KMS-11 (cell line): ENCODE measurements at regions not wholly inside any gene's neighbourhood (a gene's known extent, or its start where the extent isn't known, plus 50 kb on each side); places are given as distances from the start of the nearest gene placed in this dataset.

Source experiments
- H2AFZ ChIP-seq: fragments of 200-600 bp; sonication (generic); 2 replicates; pipeline ENCODE4 v1.6.1; 2016; ENCODE audit warnings: antibody characterized with exemption, mixed run types, low read depth
- H3K27ac ChIP-seq: fragments of 200-600 bp; sonication (generic); 2 replicates; pipeline ENCODE4 v1.6.1; 2016; ENCODE audit warnings: mild to moderate bottlenecking, mixed run types
- H3K27me3 ChIP-seq: fragments of 200-600 bp; sonication (generic); 2 replicates; pipeline ENCODE4 v1.6.1; 2017; ENCODE audit warnings: mild to moderate bottlenecking, low read depth, mixed run types, moderate library complexity; ENCODE audit not compliant: insufficient read depth
- H3K36me3 ChIP-seq: fragments of 200-600 bp; sonication (generic); 2 replicates; pipeline ENCODE4 v1.6.1; 2017; ENCODE audit warnings: mild to moderate bottlenecking, mixed run types; ENCODE audit not compliant: insufficient read depth
- H3K4me1 ChIP-seq: fragments of 200-600 bp; sonication (generic); 2 replicates; pipeline ENCODE4 v1.6.1; 2016; ENCODE audit warnings: mild to moderate bottlenecking, low read depth, mixed run types; ENCODE audit not compliant: poor library complexity, severe bottlenecking
- H3K4me2 ChIP-seq: fragments of 200-600 bp; sonication (generic); 2 replicates; pipeline ENCODE4 v1.7.0; 2016; ENCODE audit warnings: mild to moderate bottlenecking, mixed run types
- H3K4me3 ChIP-seq: fragments of 200-600 bp; sonication (generic); IDR thresholded peaks from 2 replicates; pipeline ENCODE4 v1.6.1; 2017; ENCODE audit warnings: low read depth, low read length, mixed read lengths; ENCODE audit not compliant: insufficient read depth
- H3K79me2 ChIP-seq: fragments of 200-600 bp; sonication (generic); 2 replicates; pipeline ENCODE4 v1.6.1; 2016; ENCODE audit warnings: low read depth, mixed run types; ENCODE audit not compliant: insufficient read depth
- H3K9ac ChIP-seq: fragments of 200-600 bp; sonication (generic); 2 replicates; pipeline ENCODE4 v1.6.1; 2016; ENCODE audit warnings: mild to moderate bottlenecking, mixed run types
- H4K20me1 ChIP-seq: fragments of 200-600 bp; sonication (generic); 2 replicates; pipeline ENCODE4 v1.6.1; 2016; ENCODE audit warnings: mild to moderate bottlenecking, mixed run types; ENCODE audit not compliant: insufficient read depth
- TF ChIP-seq, protein P1 (sequence below): fragments of 200-600 bp; sonication (generic); conservative IDR thresholded peaks from 2 replicates; pipeline ENCODE4 v1.6.1; 2017; ENCODE audit warnings: low read depth, mild to moderate bottlenecking, antibody characterized with exemption, low read length, moderate library complexity, mixed read lengths

DNA sequence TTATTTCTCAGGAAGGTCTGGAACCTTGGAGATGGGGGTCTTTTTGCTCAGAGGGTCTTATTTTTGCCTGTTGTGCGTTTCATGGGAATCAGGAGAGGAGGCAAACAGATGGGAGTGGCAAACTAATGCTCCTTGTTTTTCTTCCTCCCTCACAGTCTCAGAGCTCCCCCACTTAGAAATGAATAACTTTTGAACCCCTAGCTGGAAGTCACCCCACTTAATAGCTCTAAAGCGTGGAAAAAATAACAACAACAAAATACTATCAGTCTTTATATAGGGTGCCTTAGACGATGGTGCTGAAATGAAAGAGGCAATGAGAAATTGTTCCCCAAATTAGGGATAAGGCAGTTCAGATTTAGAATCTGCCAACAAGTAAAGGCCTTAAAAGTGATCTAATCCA, 76.8 kb upstream of the BDNF start:
- TF ChIP-seq, protein P1, sequence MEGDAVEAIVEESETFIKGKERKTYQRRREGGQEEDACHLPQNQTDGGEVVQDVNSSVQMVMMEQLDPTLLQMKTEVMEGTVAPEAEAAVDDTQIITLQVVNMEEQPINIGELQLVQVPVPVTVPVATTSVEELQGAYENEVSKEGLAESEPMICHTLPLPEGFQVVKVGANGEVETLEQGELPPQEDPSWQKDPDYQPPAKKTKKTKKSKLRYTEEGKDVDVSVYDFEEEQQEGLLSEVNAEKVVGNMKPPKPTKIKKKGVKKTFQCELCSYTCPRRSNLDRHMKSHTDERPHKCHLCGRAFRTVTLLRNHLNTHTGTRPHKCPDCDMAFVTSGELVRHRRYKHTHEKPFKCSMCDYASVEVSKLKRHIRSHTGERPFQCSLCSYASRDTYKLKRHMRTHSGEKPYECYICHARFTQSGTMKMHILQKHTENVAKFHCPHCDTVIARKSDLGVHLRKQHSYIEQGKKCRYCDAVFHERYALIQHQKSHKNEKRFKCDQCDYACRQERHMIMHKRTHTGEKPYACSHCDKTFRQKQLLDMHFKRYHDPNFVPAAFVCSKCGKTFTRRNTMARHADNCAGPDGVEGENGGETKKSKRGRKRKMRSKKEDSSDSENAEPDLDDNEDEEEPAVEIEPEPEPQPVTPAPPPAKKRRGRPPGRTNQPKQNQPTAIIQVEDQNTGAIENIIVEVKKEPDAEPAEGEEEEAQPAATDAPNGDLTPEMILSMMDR: no peak
- Histone ChIP-seq H3K4me1 (no peaks in the 10 kb centered on the region), H3K9ac (no peak overlapping the region), H3K27me3 (no peaks in the 10 kb centered on the region), H3K4me2 (no peak overlapping the region), H4K20me1 (no peaks in the 10 kb centered on the region), H2AFZ (no peak overlapping the region), H3K27ac (no peak overlapping the region), H3K4me3 (no peak overlapping the region), H3K79me2 (no peaks in the 10 kb centered on the region), H3K36me3 (no peaks in the 10 kb centered on the region)

DNA sequence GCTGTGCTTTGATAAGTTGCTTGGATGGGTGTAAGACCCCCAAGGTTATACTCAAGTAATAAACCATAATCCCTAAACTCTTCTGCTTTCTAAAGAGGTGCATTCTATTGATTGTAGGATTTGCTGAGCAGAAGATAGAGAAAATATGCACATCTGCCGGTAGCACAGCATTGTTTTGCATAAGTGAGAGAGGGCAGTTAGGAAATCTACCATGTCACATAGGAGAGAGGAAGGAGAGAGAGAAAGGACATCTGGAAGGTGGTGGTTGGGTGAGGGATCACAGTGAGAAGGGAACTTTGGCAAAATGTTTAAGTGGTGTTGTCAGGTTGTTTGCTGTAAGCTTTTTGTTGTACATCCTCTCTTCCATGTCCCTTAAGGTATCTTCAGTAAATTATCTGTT, 73.6 kb upstream of the BDNF start:
- H3K27ac ChIP-seq: no peak overlapping the region
- no peaks in the 10 kb centered on the region for H4K20me1 ChIP-seq
- no peaks in the 10 kb centered on the region for H3K79me2 ChIP-seq
- no peak overlapping the region for H3K4me2 ChIP-seq
- H3K4me3 ChIP-seq: no peak overlapping the region
- TF ChIP-seq, protein P1: no peak
- H3K36me3 ChIP-seq: no peaks in the 10 kb centered on the region
- H3K9ac ChIP-seq: no peak overlapping the region
- no peak overlapping the region for H2AFZ ChIP-seq
- no peaks in the 10 kb centered on the region for H3K27me3 ChIP-seq
- H3K4me1 ChIP-seq: no peaks in the 10 kb centered on the region

DNA sequence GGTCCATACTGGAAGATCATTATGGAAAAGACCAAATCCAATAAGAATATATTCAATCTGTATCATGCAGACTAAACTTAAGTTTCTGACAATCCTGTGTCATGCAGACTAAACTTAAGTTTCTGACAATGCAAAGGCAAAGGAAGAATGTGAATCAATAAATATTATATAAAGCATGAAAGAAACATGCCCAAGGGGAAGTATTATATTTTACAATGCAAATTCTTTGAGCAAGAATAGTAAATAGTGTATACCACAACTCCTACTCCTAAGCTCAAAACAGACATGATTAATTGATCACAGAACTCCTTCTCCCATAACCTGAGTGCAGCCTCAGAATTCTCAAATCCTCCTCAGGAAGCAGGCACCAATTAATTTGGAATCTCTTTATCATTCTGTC, 71.3 kb upstream of the BDNF start:
- Histone ChIP-seq H4K20me1 (no peaks in the 10 kb centered on the region), H3K4me1 (no peaks in the 10 kb centered on the region), H3K27me3 (no peaks in the 10 kb centered on the region), H3K4me3 (no peak overlapping the region), H3K36me3 (no peaks in the 10 kb centered on the region), H3K27ac (no peak overlapping the region), H2AFZ (no peak overlapping the region), H3K4me2 (no peak overlapping the region), H3K9ac (no peak overlapping the region), H3K79me2 (no peaks in the 10 kb centered on the region)
- TF ChIP-seq, protein P1: no peak

DNA sequence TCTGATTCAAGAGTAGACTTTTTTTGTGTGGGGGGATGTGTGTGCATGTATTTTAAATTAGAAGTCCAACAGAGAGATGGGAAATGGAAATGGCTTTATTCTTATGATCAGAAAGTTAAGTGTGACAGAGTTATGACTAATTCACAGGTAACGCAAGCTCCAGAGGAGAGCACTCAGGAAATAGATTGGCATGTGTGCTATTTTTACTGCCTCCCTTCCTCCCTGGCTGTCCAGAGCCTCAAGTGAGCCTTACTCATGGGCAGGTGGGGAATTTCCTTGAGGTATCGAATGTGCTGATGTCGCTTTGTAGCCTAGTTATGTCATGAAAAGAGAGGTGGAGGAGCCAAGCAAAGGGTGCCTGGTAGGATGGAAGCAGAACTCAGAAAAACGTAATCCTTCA, 70.3 kb upstream of the BDNF start:
- Histone ChIP-seq H3K9ac (no peak overlapping the region), H3K36me3 (no peaks in the 10 kb centered on the region), H3K4me1 (no peaks in the 10 kb centered on the region), H4K20me1 (no peaks in the 10 kb centered on the region), H3K79me2 (no peaks in the 10 kb centered on the region), H3K27me3 (no peaks in the 10 kb centered on the region), H3K4me3 (no peak overlapping the region), H3K27ac (no peak overlapping the region), H3K4me2 (no peak overlapping the region), H2AFZ (no peak overlapping the region)
- TF ChIP-seq, protein P1: no peak

DNA sequence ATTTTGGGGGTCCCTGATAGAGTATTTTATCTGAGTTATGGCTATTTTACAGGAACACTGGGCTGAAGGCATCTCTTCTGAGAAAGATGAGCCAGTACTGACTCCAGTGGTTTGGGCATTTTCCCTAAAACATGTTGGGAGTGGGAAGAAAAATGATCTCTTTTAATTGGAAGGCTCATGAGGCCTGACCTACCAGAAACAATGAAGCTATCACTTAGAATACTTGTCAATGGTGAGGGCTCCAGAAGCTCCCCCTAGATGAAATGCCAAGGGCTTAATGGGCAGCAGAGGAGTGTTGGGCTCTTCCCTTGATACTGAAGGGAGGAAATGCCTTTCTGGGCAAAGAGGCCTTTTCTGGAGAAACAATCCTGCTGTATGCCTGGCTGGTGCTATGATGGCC, 63.5 kb upstream of the BDNF start:
- no peak overlapping the region for H3K27ac ChIP-seq
- H3K36me3 ChIP-seq: no peaks in the 10 kb centered on the region
- no peaks in the 10 kb centered on the region for H3K27me3 ChIP-seq
- H3K4me3 ChIP-seq: no peak overlapping the region
- TF ChIP-seq, protein P1: no peak
- no peaks in the 10 kb centered on the region for H4K20me1 ChIP-seq
- no peaks in the 10 kb centered on the region for H3K79me2 ChIP-seq
- no peak overlapping the region for H3K9ac ChIP-seq
- no peak overlapping the region for H3K4me2 ChIP-seq
- no peak overlapping the region for H2AFZ ChIP-seq
- no peaks in the 10 kb centered on the region for H3K4me1 ChIP-seq
